Left renal cortex interstitium (tissue), 4 donors: ENCODE measurements at regions not wholly inside any gene's neighbourhood (a gene's known extent, or its start where the extent isn't known, plus 50 kb on each side); places are given as distances from the start of the nearest gene placed in this dataset.
"Not testable (repeated sequence)": the region's sequence is repeated elsewhere in the genome, so short reads cannot be mapped to it uniquely, and the experiment has no call there.

Experiments used
- DNase-seq, 4 donors: peaks; one replicate each; pipeline ENCODE4 v3.0.0-alpha.2; 2013; ENCODE audit warnings: low read depth in 4 of 4, low spot score in 2 of 4, missing footprints in 1 of 4

- no peak for DNase-seq
Observed at GRCh38 chr11:109963101-109963500, 130.1 kb upstream of the ZC3H12C start.

GRCh38 chr11:109964487-109964886 lies 128.7 kb upstream of the ZC3H12C start:
- DNase-seq: no peak

GRCh38 chr11:109965445-109965844 lies 127.7 kb upstream of the ZC3H12C start:
- DNase-seq: not testable (repeated sequence)

- DNase-seq: not testable (repeated sequence)
Observed at GRCh38 chr11:109965926-109966325, 127.3 kb upstream of the ZC3H12C start.

GRCh38 chr11:109967136-109967535 lies 126.1 kb upstream of the ZC3H12C start:
- DNase-seq: not testable (repeated sequence)

GRCh38 chr11:109968299-109968698 lies 124.9 kb upstream of the ZC3H12C start:
- DNase-seq: no peak

GRCh38 chr11:109968781-109969180 lies 124.4 kb upstream of the ZC3H12C start:
- no peak for DNase-seq

- DNase-seq: no peak
Observed at GRCh38 chr11:109970516-109971183, 122.5 kb upstream of the ZC3H12C start.

GRCh38 chr11:109971184-109971523 lies 122.0 kb upstream of the ZC3H12C start:
- peak in 1 of 4 donors; percentile 9 for DNase-seq

GRCh38 chr11:109972181-109972715 lies 120.9 kb upstream of the ZC3H12C start:
- DNase-seq: no peak

- DNase-seq: no peak
Observed at GRCh38 chr11:109972939-109973338, 120.3 kb upstream of the ZC3H12C start.

GRCh38 chr11:109973486-109973885 lies 119.7 kb upstream of the ZC3H12C start:
- DNase-seq: no peak

- DNase-seq: no peak
Observed at GRCh38 chr11:109974523-109974922, 118.7 kb upstream of the ZC3H12C start.

- DNase-seq: no peak
Observed at GRCh38 chr11:109978895-109979294, 114.3 kb upstream of the ZC3H12C start.

- no peak for DNase-seq
Observed at GRCh38 chr11:109981031-109981636, 112.1 kb upstream of the ZC3H12C start.

- no peak for DNase-seq
Observed at GRCh38 chr11:109983358-109983757, 109.8 kb upstream of the ZC3H12C start.

- DNase-seq: no peak
Observed at GRCh38 chr11:109984634-109985289, 108.4 kb upstream of the ZC3H12C start.

GRCh38 chr11:109986488-109986887 lies 106.7 kb upstream of the ZC3H12C start:
- no peak for DNase-seq

- DNase-seq: no peak
Observed at GRCh38 chr11:109991835-109992234, 101.4 kb upstream of the ZC3H12C start.

GRCh38 chr11:109993786-109994185 lies 99.4 kb upstream of the ZC3H12C start:
- DNase-seq: no peak

GRCh38 chr11:109994907-109995306 lies 98.3 kb upstream of the ZC3H12C start:
- no peak for DNase-seq

GRCh38 chr11:109996060-109996459 lies 97.1 kb upstream of the ZC3H12C start:
- no peak for DNase-seq
